HFFc6 (cell line): ENCODE measurements at regions not wholly inside any gene's neighbourhood (a gene's known extent, or its start where the extent isn't known, plus 50 kb on each side); places are given as distances from the start of the nearest gene placed in this dataset.

Experiments
- DNase-seq: peaks from one replicate; pipeline ENCODE4 v3.0.0-alpha.2; 2018
- H3K27ac Mint-ChIP-seq: 2 replicates; pipeline ENCODE4 v1.8.0; 2020; ENCODE audit warnings: mild to moderate bottlenecking, mixed read lengths
- H3K27me3 Mint-ChIP-seq: 2 replicates; pipeline ENCODE4 v1.8.0; 2021; ENCODE audit warnings: mild to moderate bottlenecking, moderate library complexity, mixed read lengths; ENCODE audit not compliant: insufficient read depth
- H3K36me3 Mint-ChIP-seq: 2 replicates; pipeline ENCODE4 v1.8.0; 2021; ENCODE audit warnings: low read depth, mixed read lengths
- H3K4me1 Mint-ChIP-seq: 2 replicates; pipeline ENCODE4 v1.8.0; 2020; ENCODE audit warnings: low read depth, mixed read lengths
- H3K4me3 Mint-ChIP-seq: 2 replicates; pipeline ENCODE4 v1.8.0; 2020; ENCODE audit warnings: mild to moderate bottlenecking, moderate library complexity, mixed read lengths
- H3K9me3 Mint-ChIP-seq: 2 replicates; pipeline ENCODE4 v1.8.0; 2020; ENCODE audit warnings: mild to moderate bottlenecking, mixed read lengths
- TF ChIP-seq, protein P1 (sequence below): fragments of 200-600 bp; sonication (generic); IDR thresholded peaks from 2 replicates; pipeline ENCODE4 v1.5.0; 2021; ENCODE audit warnings: antibody characterized with exemption, mild to moderate bottlenecking

DNA sequence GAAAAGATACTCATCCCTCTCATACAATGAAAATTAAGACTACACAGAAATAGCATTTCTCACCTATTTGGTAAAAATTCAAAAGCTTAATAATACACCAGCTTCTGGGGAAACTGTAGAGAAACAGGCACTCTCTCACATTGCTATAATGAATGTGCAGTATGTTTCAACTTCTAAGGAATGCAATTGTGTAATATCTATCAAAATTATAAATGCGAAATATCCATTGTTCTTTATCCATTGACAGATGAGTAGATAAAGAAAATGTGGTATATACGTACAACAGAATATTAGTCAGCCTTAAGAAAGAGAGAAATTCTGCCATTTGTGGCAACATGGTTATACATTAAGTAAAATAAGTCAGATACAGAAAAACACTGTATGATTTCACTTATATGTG is 101.4 kb upstream of the OR9G4 start:
- peaks cover 3% of the 10 kb centered on the region; the same call in 1 of the 2 replicates for H3K27me3 Mint-ChIP-seq
- H3K9me3 Mint-ChIP-seq = no peaks in the 10 kb centered on the region
- H3K27ac Mint-ChIP-seq = no peak overlapping the region
- TF ChIP-seq, protein P1, sequence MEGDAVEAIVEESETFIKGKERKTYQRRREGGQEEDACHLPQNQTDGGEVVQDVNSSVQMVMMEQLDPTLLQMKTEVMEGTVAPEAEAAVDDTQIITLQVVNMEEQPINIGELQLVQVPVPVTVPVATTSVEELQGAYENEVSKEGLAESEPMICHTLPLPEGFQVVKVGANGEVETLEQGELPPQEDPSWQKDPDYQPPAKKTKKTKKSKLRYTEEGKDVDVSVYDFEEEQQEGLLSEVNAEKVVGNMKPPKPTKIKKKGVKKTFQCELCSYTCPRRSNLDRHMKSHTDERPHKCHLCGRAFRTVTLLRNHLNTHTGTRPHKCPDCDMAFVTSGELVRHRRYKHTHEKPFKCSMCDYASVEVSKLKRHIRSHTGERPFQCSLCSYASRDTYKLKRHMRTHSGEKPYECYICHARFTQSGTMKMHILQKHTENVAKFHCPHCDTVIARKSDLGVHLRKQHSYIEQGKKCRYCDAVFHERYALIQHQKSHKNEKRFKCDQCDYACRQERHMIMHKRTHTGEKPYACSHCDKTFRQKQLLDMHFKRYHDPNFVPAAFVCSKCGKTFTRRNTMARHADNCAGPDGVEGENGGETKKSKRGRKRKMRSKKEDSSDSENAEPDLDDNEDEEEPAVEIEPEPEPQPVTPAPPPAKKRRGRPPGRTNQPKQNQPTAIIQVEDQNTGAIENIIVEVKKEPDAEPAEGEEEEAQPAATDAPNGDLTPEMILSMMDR = no peak
- no peaks in the 10 kb centered on the region for H3K36me3 Mint-ChIP-seq
- H3K4me3 Mint-ChIP-seq = no peak overlapping the region
- no peak for DNase-seq
- no peaks in the 10 kb centered on the region for H3K4me1 Mint-ChIP-seq

DNA sequence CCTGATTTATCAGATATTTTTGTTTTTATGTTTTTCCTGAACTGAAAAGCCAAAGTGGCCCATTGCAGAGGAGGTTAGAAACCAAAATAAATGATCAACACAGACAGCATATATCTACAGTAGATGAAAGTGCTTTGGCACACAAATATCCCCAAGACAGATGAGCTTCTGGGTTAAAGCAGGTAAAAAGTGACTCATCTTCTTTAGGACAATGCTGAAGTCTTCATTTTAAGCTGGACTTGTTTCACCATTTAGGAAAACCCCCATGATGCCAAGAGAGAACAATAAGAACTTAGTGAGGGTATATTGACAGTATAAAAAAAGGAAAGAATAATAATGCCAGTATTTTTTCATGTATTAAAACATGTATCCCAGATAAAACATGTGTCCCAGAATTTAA is 100.8 kb upstream of the OR9G4 start:
- Mint-ChIP-seq H3K4me1 (no peaks in the 10 kb centered on the region), H3K27ac (no peak overlapping the region), H3K9me3 (no peaks in the 10 kb centered on the region), H3K27me3 (peaks cover 3% of the 10 kb centered on the region; the same call in 1 of the 2 replicates), H3K4me3 (no peak overlapping the region), H3K36me3 (no peaks in the 10 kb centered on the region)
- no peak for DNase-seq
- TF ChIP-seq, protein P1 = no peak

DNA sequence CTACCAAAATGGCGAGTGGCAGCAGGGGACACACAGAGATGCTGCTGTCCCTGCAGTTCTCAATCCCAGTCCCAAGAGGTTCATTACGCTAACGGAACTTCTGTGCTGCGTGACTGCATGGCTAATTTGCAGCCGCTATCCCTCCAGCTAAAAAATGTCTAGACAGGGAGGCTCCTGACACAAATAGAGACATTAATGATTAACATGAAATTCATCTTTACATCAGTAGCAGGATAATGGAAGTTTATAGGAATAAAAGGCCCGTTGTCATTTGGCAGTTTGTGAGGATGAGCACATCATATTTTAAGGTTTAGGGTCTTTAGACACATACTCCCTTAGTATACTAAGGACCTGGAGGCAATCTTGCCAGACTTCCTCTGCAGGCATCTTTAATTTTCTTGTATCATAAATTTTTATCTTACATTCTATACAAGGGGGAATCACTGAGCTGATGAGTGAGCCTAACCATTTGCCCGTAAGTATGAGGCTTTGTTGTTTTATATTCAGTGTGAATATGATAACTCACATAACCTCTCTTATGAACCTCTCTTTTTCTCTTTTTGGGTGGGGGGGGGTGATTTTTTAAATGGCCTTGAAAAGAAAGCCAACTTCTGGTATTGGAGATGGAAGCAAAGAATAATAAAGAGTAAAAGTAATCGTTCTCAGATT is 99.8 kb upstream of the OR9G4 start:
- H3K27me3 Mint-ChIP-seq = peaks cover 7% of the 10 kb centered on the region; the same call in 1 of the 2 replicates
- no peak overlapping the region for H3K4me3 Mint-ChIP-seq
- no peak for DNase-seq
- TF ChIP-seq, protein P1 = no peak
- H3K27ac Mint-ChIP-seq = no peak overlapping the region
- H3K36me3 Mint-ChIP-seq = no peaks in the 10 kb centered on the region
- H3K4me1 Mint-ChIP-seq = no peaks in the 10 kb centered on the region
- no peaks in the 10 kb centered on the region for H3K9me3 Mint-ChIP-seq

DNA sequence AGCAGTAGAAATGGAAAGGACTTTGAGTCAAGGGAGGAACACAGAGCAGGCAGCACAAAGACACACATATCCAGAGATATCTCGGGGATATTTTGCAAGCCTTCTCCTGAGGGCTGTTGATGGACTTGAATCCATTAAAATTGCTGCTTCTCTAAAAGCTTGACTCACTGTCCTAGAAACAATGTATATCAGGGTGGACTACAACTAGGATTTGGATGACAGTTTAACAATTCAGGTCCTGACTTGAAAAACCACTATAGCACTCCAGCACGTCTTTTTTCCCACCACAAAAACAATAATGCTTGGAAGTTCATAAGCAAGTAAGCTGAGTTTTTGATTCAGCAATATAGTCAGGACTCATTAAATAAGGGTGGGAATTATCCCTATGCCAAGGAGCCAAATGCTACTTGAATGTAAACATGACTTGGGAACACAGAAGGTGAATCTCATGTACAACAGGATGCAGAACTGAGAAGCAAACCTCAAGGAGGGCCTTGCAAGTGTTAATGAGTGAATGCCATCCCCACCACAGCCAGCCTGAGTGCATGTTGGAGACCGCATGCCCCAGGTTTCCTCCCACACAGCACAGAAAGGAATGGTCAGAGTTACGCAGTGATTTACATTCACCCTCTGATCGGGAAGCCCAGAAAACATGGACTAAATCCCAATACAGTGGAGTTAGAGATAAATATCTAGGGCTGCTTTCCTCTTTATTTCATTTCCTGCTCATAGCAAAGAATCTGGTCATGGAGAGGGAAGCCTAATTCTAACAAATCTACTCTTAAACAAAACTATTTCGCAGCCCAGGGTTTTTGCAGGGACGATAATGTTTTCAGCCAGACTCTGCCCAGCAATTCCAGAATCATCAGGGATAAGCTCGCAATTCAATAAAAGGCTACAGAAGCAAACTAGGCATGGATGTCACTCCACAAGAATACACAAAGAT is 98.4 kb upstream of the OR9G4 start:
- TF ChIP-seq, protein P1 = no peak
- Mint-ChIP-seq H3K27me3 (peaks cover 7% of the 10 kb centered on the region; the same call in 1 of the 2 replicates), H3K27ac (no peak overlapping the region), H3K9me3 (no peaks in the 10 kb centered on the region), H3K4me3 (no peak overlapping the region), H3K4me1 (no peaks in the 10 kb centered on the region), H3K36me3 (no peaks in the 10 kb centered on the region)
- no peak for DNase-seq

DNA sequence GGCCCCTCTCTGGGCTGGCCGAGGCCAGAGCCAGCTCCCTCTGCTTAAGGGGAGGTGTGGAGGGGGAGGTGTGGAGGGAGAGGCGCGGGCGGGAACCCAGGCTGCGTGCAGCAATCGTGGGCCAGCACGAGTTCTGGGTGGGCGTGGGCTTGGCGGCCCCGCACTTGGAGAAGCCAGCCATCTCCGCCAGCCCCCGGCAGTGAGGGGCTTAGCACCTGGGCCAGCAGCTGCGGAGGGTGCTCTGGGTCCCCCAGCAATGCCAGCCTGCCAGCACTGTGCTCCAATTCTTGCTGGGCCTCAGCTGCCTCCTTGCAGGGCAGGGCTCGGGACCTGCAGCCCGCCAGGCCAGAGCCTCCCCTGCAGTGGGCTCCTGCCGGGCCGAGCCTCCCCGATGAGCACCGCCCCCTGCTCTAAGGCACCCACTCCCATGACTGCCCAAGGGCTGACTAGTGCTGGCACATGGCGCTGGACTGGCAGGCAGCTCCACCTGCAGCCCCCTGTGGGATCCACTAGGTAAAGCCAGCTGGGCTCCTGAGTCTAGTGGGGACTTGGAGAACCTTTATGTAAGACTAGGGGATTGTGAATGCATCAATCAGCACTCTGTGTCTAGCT is 96.7 kb upstream of the OR9G4 start:
- Mint-ChIP-seq H3K9me3 (no peaks in the 10 kb centered on the region), H3K27ac (no peak overlapping the region), H3K36me3 (no peaks in the 10 kb centered on the region), H3K4me1 (no peaks in the 10 kb centered on the region), H3K27me3 (peaks cover 7% of the 10 kb centered on the region; the same call in 1 of the 2 replicates), H3K4me3 (no peak overlapping the region)
- TF ChIP-seq, protein P1 = no peak
- DNase-seq = no peak
